NOMO-1 treated with DMSO at 0.1 percent for 48 hours (cell line): ENCODE measurements at regions not wholly inside any gene's neighbourhood (a gene's known extent, or its start where the extent isn't known, plus 50 kb on each side); places are given as distances from the start of the nearest gene placed in this dataset.

Source experiments
- DNase-seq: peaks from one replicate; lab custom pipeline; 2025; ENCODE audit not compliant: unreplicated experiment; lab: John Stamatoyannopoulos, UW

- DNase-seq: no peak
Observed at GRCh38 chr5:165665735-165666400, 2160.4 kb downstream of the MAT2B start.

GRCh38 chr5:165673499-165673898, 2168.1 kb downstream of the MAT2B start:
- no peak for DNase-seq

GRCh38 chr5:165695796-165696195, 2190.4 kb downstream of the MAT2B start:
- no peak for DNase-seq

GRCh38 chr5:165705960-165706359, 2200.5 kb downstream of the MAT2B start:
- DNase-seq: no peak

GRCh38 chr5:165712011-165712410, 2206.6 kb downstream of the MAT2B start:
- DNase-seq: no peak

- no peak for DNase-seq
Observed at GRCh38 chr5:165714598-165714997, 2209.2 kb downstream of the MAT2B start.

GRCh38 chr5:165720901-165721300, 2215.5 kb downstream of the MAT2B start:
- no peak for DNase-seq

- DNase-seq: no peak
Observed at GRCh38 chr5:165722401-165722800, 2217.0 kb downstream of the MAT2B start.

GRCh38 chr5:165723931-165724330, 2218.5 kb downstream of the MAT2B start:
- no peak for DNase-seq

- no peak for DNase-seq
Observed at GRCh38 chr5:165728425-165728824, 2223.0 kb downstream of the MAT2B start.

GRCh38 chr5:165735388-165735787, 2230.0 kb downstream of the MAT2B start:
- DNase-seq: no peak

- no peak for DNase-seq
Observed at GRCh38 chr5:165739079-165739741, 2233.8 kb downstream of the MAT2B start.

GRCh38 chr5:165757791-165758190, 2252.4 kb downstream of the MAT2B start:
- no peak for DNase-seq

GRCh38 chr5:165775111-165775510, 2269.7 kb downstream of the MAT2B start:
- DNase-seq: no peak

GRCh38 chr5:165779505-165779904, 2274.1 kb downstream of the MAT2B start:
- no peak for DNase-seq

GRCh38 chr5:165780901-165781300, 2275.5 kb downstream of the MAT2B start:
- DNase-seq: no peak

GRCh38 chr5:165781738-165782137, 2276.3 kb downstream of the MAT2B start:
- no peak for DNase-seq

GRCh38 chr5:165783024-165783423, 2277.6 kb downstream of the MAT2B start:
- DNase-seq: no peak

GRCh38 chr5:165786073-165786472, 2280.7 kb downstream of the MAT2B start:
- DNase-seq: no peak

GRCh38 chr5:165795073-165795472, 2289.7 kb downstream of the MAT2B start:
- DNase-seq: no peak

GRCh38 chr5:165805756-165806155, 2300.3 kb downstream of the MAT2B start:
- no peak for DNase-seq

GRCh38 chr5:165808335-165808734, 2302.9 kb downstream of the MAT2B start:
- no peak for DNase-seq

- DNase-seq: no peak
Observed at GRCh38 chr5:165809914-165810313, 2304.5 kb downstream of the MAT2B start.
